ENCODE measurements at regions not wholly inside any gene's neighbourhood (a gene's known extent, or its start where the extent isn't known, plus 50 kb on each side); places are given as distances from the start of the nearest gene placed in this dataset.

- TF ChIP-seq CTCF (IDR thresholded peaks at IDR 0.05) = no peak
Observed at GRCh38 chr2:22454826-22455485, 930.0 kb upstream of the KLHL29 start.

- no peak for TF ChIP-seq CTCF (IDR thresholded peaks at IDR 0.05)
Observed at GRCh38 chr2:22458440-22458839, 926.5 kb upstream of the KLHL29 start.

- no peak for TF ChIP-seq CTCF (IDR thresholded peaks at IDR 0.05)
Observed at GRCh38 chr2:22478329-22478728, 906.6 kb upstream of the KLHL29 start.

GRCh38 chr2:22481486-22482259, 903.3 kb upstream of the KLHL29 start:
- no peak for TF ChIP-seq CTCF (IDR thresholded peaks at IDR 0.05)

GRCh38 chr2:22483036-22483435, 901.9 kb upstream of the KLHL29 start:
- TF ChIP-seq CTCF (IDR thresholded peaks at IDR 0.05) = no peak

GRCh38 chr2:22485486-22485885, 899.5 kb upstream of the KLHL29 start:
- TF ChIP-seq CTCF (IDR thresholded peaks at IDR 0.05) = no peak

- TF ChIP-seq CTCF (IDR thresholded peaks at IDR 0.05) = no peak
Observed at GRCh38 chr2:22486343-22486742, 898.6 kb upstream of the KLHL29 start.

Measured in LNCAP (cell line).